ENCODE measurements at regions not wholly inside any gene's neighbourhood (a gene's known extent, or its start where the extent isn't known, plus 50 kb on each side); places are given as distances from the start of the nearest gene placed in this dataset.

- Histone ChIP-seq H3K27ac (ENCODE audit: insufficient read depth, low read length) (no peak overlapping the region), H2AK9ac (replicated peaks; ENCODE audit: low read depth, low read length, poor library complexity) (no peak overlapping the region), H4K91ac (ENCODE audit: insufficient read depth, low read depth, low read length) (no peak overlapping the region), H2BK120ac (ENCODE audit: low read depth, low read length) (no peak overlapping the region), H3K9ac (ENCODE audit: low read depth, low read length) (no peak overlapping the region), H3K27me3 (ENCODE audit: control insufficient read depth, insufficient read depth, low read length) (no peaks in the 10 kb centered on the region), H4K5ac (ENCODE audit: low read depth, low read length) (no peak overlapping the region), H3K4me1 (ENCODE audit: control insufficient read depth, insufficient read depth, low read length) (no peaks in the 10 kb centered on the region), H3K79me1 (ENCODE audit: low read depth in 1 of 2, low read length in 2 of 2) (no peaks in the 10 kb centered on the region), H3K36me3 (ENCODE audit: control insufficient read depth, insufficient read depth, low read length) (no peaks in the 10 kb centered on the region), H3K9me3 (ENCODE audit: control insufficient read depth, insufficient read depth, low read length) (no peaks in the 10 kb centered on the region), H2AK5ac (ENCODE audit: low read depth, low read length) (no peak overlapping the region), H4K8ac (ENCODE audit: low read depth in 2 of 2, low read length in 2 of 2) (no peak overlapping the region), H3K23ac (ENCODE audit: low read depth, low read length) (no peak overlapping the region), H3K18ac (ENCODE audit: low read depth, low read length) (no peak overlapping the region), H3K56ac (ENCODE audit: extremely low read depth, insufficient read depth, low read length) (no peak overlapping the region), H4K20me1 (ENCODE audit: insufficient read depth, low read length) (no peaks in the 10 kb centered on the region), H2BK15ac (ENCODE audit: low read depth, low read length) (no peak overlapping the region), H3K14ac (replicated peaks; ENCODE audit: low read depth, low read length) (no peak overlapping the region), H3K4me2 (ENCODE audit: low read depth, low read length) (no peak overlapping the region), H2BK20ac (ENCODE audit: low read depth, low read length) (no peak overlapping the region), H3K9me1 (ENCODE audit: insufficient read depth, low read length) (no peaks in the 10 kb centered on the region), H3K4ac (ENCODE audit: low read depth, low read length) (no peak overlapping the region), H2BK5ac (ENCODE audit: low read depth, low read length, poor library complexity, severe bottlenecking) (no peak overlapping the region), H3K4me3 (ENCODE audit: insufficient read depth, low read depth, low read length) (no peak overlapping the region), H2AFZ (replicated peaks; ENCODE audit: low read length, poor library complexity) (no peak overlapping the region)
- dilution Hi-C loops (cut with HindIII; ENCODE audit: low sequenced_read_pairs, unreplicated experiment): no loop called here
- ChIA-PET CTCF (no interaction called here), POLR2A (ENCODE audit: unreplicated experiment) (no interaction called here)
- ATAC-seq (ENCODE audit: low read depth): no peak
- intact Hi-C loops (cut with micrococcal nuclease): no loop called here
- WGBS, 2 experiments (ENCODE audit: extremely low coverage in 2 of 2, insufficient read length in 1 of 2): no CpG with 5 or more reads among the region's 3 CpGs
- TF ChIP-seq, protein P1, sequence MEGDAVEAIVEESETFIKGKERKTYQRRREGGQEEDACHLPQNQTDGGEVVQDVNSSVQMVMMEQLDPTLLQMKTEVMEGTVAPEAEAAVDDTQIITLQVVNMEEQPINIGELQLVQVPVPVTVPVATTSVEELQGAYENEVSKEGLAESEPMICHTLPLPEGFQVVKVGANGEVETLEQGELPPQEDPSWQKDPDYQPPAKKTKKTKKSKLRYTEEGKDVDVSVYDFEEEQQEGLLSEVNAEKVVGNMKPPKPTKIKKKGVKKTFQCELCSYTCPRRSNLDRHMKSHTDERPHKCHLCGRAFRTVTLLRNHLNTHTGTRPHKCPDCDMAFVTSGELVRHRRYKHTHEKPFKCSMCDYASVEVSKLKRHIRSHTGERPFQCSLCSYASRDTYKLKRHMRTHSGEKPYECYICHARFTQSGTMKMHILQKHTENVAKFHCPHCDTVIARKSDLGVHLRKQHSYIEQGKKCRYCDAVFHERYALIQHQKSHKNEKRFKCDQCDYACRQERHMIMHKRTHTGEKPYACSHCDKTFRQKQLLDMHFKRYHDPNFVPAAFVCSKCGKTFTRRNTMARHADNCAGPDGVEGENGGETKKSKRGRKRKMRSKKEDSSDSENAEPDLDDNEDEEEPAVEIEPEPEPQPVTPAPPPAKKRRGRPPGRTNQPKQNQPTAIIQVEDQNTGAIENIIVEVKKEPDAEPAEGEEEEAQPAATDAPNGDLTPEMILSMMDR (conservative IDR thresholded peaks at IDR 0.05; ENCODE audit: low read depth, low read length): no peak
- TF ChIP-seq CEBPB (IDR thresholded peaks at IDR 0.05; ENCODE audit: low read depth, low read length) (no peak), FOS (IDR thresholded peaks at IDR 0.05; ENCODE audit: low read depth, low read length) (no peak), NFE2L2 (IDR thresholded peaks at IDR 0.05; ENCODE audit: low read depth, low read length) (no peak), USF2 (IDR thresholded peaks at IDR 0.05; ENCODE audit: low read depth, low read length) (no peak), SMC3 (IDR thresholded peaks at IDR 0.05; ENCODE audit: low read depth, low read length) (no peak), CHD1 (IDR thresholded peaks at IDR 0.05; ENCODE audit: low read depth, low read length) (no peak), MXI1 (IDR thresholded peaks at IDR 0.05; ENCODE audit: borderline replicate concordance, low read depth, low read length) (no peak), BHLHE40 (IDR thresholded peaks at IDR 0.05; ENCODE audit: low read depth, low read length) (no peak), RAD21 (IDR thresholded peaks at IDR 0.05; ENCODE audit: low read length) (no peak), MAFK (IDR thresholded peaks at IDR 0.05; ENCODE audit: low read depth, low read length) (no peak), RCOR1 (IDR thresholded peaks at IDR 0.05; ENCODE audit: insufficient replicate concordance, low read length) (no peak), RFX5 (IDR thresholded peaks at IDR 0.05; ENCODE audit: low read depth, low read length) (no peak), MAZ (IDR thresholded peaks at IDR 0.05; ENCODE audit: borderline replicate concordance, low read depth, low read length) (no peak)
- TF ChIP-seq, protein P2, sequence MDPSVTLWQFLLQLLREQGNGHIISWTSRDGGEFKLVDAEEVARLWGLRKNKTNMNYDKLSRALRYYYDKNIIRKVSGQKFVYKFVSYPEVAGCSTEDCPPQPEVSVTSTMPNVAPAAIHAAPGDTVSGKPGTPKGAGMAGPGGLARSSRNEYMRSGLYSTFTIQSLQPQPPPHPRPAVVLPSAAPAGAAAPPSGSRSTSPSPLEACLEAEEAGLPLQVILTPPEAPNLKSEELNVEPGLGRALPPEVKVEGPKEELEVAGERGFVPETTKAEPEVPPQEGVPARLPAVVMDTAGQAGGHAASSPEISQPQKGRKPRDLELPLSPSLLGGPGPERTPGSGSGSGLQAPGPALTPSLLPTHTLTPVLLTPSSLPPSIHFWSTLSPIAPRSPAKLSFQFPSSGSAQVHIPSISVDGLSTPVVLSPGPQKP (IDR thresholded peaks at IDR 0.05; ENCODE audit: borderline replicate concordance, low read depth, low read length): no peak
- no peak for DNase-seq
- in situ Hi-C loops (cut with MboI; ENCODE audit: low sequenced_read_pairs): no loop called here
- no TSS peak for BruUV-seq (replicated peaks)
Measured at GRCh38 chr14:62307844-62308243, 545.6 kb downstream of the SNAPC1 start.

Data from IMR-90 (cell line).